ENCODE measurements at regions not wholly inside any gene's neighbourhood (a gene's known extent, or its start where the extent isn't known, plus 50 kb on each side); places are given as distances from the start of the nearest gene placed in this dataset.
A peak's percentile ranks its signal among the peaks of the same experiment; 100 is the strongest.
"Not testable (repeated sequence)": the region's sequence is repeated elsewhere in the genome, so short reads cannot be mapped to it uniquely, and the experiment has no call there.

DNA sequence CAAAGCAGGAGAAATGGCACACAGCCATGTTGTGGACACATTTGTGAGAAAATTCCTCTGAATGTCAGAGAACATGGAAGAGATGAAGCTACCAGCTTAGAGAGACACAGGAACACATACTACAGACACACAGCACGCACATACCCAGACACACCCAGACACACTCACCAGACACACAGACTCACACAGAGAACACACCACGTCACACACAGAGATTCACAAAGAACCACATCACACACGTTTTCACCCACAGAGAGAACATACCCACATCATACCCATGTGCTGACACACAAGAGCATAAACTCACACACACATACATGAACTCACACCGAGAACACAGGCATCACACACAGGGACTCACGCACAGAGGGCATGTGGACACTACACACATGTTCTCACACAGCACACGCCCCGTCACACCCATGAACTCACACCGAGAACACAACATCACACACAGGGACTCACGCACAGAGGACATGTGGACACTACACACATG, 124.9 kb downstream of the METRNL start:
- DNase-seq: no peak

DNA sequence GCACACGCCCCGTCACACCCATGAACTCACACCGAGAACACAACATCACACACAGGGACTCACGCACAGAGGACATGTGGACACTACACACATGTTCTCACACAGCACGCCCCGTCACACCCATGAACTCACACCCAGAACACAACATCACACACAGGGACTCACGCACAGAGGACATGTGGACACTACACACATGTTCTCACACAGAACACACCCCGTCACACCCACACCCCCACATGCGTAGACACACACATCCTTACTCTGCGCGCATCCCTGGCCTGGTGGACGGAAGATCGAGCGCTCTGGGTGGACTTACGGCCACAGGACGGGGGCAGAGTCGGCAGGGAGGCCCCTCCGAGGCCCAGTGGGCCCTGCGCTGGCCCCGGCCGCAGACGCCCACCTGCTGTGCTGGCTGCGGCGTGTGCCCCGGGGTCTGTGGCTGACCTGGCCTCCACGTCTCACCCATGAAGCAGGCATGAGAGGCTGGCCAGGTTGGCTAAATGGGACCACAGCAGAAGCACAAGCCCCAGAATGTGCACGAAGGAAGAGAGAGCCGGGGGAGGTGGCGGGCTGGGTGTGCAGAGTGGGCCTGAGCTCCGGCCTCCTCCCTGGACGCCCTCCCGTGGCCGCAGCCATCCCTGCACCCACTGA, 125.5 kb downstream of the METRNL start:
- DNase-seq: not testable (repeated sequence)

DNA sequence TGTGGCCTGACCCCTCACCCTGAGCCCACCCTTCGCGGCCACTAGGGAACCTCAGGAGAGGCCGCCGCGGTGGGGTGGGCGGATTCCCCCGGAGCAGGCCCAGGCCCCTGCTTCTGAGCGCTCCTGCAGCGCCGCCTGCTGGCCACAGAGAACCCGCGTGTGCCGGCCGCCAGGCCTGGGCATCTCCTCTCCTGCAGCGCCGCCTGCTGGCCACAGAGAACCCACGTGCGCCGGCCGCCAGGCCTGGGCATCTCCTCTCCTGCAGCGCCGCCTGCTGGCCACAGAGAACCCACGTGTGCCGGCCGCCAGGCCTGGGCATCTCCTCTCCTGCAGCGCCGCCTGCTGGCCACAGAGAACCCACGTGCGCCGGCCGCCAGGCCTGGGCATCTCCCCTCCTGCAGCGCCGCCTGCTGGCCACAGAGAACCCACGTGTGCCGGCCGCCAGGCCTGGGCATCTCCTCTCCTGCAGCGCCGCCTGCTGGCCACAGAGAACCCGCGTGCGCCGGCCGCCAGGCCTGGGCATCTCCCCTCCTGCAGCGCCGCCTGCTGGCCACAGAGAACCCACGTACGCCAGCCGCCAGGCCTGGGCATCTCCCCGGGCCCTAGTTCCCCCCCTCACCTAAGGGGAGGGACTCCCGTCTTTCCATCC, 126.1 kb downstream of the METRNL start:
- DNase-seq: peak; percentile 64

DNA sequence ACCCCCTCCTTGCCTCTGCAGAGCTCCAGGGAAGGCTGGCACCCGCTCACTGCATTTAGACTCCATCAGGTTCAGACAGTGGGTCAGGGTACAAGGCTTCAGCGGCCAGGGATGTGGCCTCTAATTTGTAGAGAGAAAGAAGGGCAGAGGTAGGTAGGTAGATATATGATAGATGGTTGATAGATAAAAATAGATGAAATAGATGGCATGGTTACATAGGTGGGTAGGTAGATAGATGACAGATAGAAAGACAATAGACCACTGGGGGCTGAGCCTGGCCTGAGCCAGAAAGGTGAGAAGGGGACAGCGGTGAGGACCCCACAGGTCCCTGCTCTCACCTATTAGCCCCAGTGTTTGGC, 126.6 kb downstream of the METRNL start:
- DNase-seq: not testable (repeated sequence)

DNA sequence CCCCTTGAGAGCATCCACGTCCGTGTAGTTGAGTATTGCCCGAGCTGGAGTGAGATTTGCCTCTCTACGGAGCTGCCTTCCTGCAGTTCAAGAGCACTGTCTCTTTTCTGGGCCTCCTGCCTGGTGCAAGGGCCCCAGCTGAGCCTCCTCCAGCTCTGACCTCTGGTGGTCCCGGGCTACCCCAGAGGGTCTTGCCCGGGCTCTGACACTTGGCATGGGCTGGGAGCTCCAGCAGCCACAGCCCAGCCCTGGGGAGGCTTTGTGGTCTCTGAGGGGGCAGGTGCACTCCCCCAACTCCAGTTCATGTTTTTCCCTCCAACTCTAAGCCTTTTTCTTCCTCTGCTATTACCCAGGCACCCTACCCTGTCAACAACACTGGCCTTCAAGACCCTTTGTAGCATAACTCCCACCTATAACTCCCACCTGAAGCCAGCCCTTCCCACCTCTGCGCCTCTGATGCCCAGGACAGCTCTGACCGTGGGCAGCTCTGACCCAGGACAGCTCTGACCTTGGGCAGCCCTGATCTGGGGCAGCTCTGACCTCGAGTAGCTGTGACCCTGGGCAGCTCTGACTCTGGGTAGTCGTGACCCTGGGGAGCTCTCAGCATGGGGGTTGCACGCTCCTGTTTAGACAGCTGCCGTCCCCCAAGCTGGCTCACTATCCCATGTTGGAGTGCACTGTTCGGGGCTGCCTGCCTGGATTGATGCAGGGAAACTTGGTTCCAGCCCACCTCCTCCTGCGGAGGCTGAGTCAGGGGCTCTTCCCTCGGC, 127.6 kb downstream of the METRNL start:
- not testable (repeated sequence) for DNase-seq

DNA sequence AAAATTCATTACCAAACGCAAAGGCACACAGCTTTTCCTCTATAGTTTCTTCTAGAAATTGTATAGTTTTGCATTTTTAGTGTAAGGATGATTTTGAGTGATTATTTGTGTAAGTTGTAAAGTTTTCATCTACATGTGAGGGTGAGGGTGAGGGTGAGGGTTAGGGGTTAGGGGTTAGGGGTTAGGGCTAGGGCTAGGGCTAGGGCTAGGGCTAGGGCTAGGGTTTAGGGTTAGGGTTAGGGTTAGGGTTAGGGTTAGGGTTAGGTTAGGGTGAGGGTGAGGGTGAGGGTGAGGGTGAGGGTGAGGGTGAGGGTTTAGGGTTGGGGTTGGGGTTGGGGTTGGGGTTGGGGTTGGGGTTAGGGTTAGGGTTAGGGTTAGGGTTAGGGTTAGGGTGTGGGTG, 167.6 kb downstream of the METRNL start:
- not testable (repeated sequence) for DNase-seq
